ENCODE measurements at regions not wholly inside any gene's neighbourhood (a gene's known extent, or its start where the extent isn't known, plus 50 kb on each side); places are given as distances from the start of the nearest gene placed in this dataset.

GRCh38 chr17:63029541-63029940, 63.5 kb downstream of the TANC2 start:
- Histone ChIP-seq H3K4me1 (no peaks in the 10 kb centered on the region), H3K27me3 (ENCODE audit: control insufficient read depth, insufficient read depth, low read length) (no peaks in the 10 kb centered on the region), H3K79me2 (peaks cover 20% of the 10 kb centered on the region), H3K9ac (no peak overlapping the region), H3K36me3 (ENCODE audit: control insufficient read depth, insufficient read depth, low read length) (no peaks in the 10 kb centered on the region), H3K4me2 (ENCODE audit: low read length) (no peak overlapping the region), H3K9me3 (ENCODE audit: control insufficient read depth, low read length) (no peaks in the 10 kb centered on the region), H3K4me3 (ENCODE audit: low read depth, low read length) (no peak overlapping the region), H3K27ac (no peak overlapping the region), H2AFZ (no peak overlapping the region)
- TF ChIP-seq CTCF (IDR thresholded peaks at IDR 0.05): no peak

- H3K4me1 ChIP-seq: no peaks in the 10 kb centered on the region
- H2AFZ ChIP-seq: no peak overlapping the region
- no peak overlapping the region for H3K9ac ChIP-seq
- H3K27me3 ChIP-seq (ENCODE audit: control insufficient read depth, insufficient read depth, low read length): no peaks in the 10 kb centered on the region
- H3K9me3 ChIP-seq (ENCODE audit: control insufficient read depth, low read length): no peaks in the 10 kb centered on the region
- H3K4me3 ChIP-seq (ENCODE audit: low read depth, low read length): no peak overlapping the region
- H3K79me2 ChIP-seq: peaks cover 9% of the 10 kb centered on the region
- H3K4me2 ChIP-seq (ENCODE audit: low read length): no peak overlapping the region
- no peak overlapping the region for H3K27ac ChIP-seq
- TF ChIP-seq CTCF (IDR thresholded peaks at IDR 0.05): no peak
- no peaks in the 10 kb centered on the region for H3K36me3 ChIP-seq (ENCODE audit: control insufficient read depth, insufficient read depth, low read length)
Observed at GRCh38 chr17:63032142-63032541, 66.1 kb downstream of the TANC2 start.

- peaks cover 9% of the 10 kb centered on the region for H3K79me2 ChIP-seq
- H2AFZ ChIP-seq: no peak overlapping the region
- H3K4me3 ChIP-seq (ENCODE audit: low read depth, low read length): no peak overlapping the region
- no peak overlapping the region for H3K27ac ChIP-seq
- no peak overlapping the region for H3K4me2 ChIP-seq (ENCODE audit: low read length)
- no peaks in the 10 kb centered on the region for H3K4me1 ChIP-seq
- no peaks in the 10 kb centered on the region for H3K27me3 ChIP-seq (ENCODE audit: control insufficient read depth, insufficient read depth, low read length)
- H3K9me3 ChIP-seq (ENCODE audit: control insufficient read depth, low read length): no peaks in the 10 kb centered on the region
- H3K36me3 ChIP-seq (ENCODE audit: control insufficient read depth, insufficient read depth, low read length): no peaks in the 10 kb centered on the region
- TF ChIP-seq CTCF (IDR thresholded peaks at IDR 0.05): no peak
- H3K9ac ChIP-seq: no peak overlapping the region
Observed at GRCh38 chr17:63033142-63033541, 67.1 kb downstream of the TANC2 start.

GRCh38 chr17:63035271-63035670, 69.2 kb downstream of the TANC2 start:
- Histone ChIP-seq H3K4me1 (peaks cover 4% of the 10 kb centered on the region), H3K4me2 (ENCODE audit: low read length) (no peak overlapping the region), H3K4me3 (ENCODE audit: low read depth, low read length) (no peak overlapping the region), H3K27me3 (ENCODE audit: control insufficient read depth, insufficient read depth, low read length) (no peaks in the 10 kb centered on the region), H3K79me2 (peaks cover 8% of the 10 kb centered on the region), H3K36me3 (ENCODE audit: control insufficient read depth, insufficient read depth, low read length) (no peaks in the 10 kb centered on the region), H3K27ac (no peak overlapping the region), H3K9ac (no peak overlapping the region), H3K9me3 (ENCODE audit: control insufficient read depth, low read length) (no peaks in the 10 kb centered on the region), H2AFZ (no peak overlapping the region)
- TF ChIP-seq CTCF (IDR thresholded peaks at IDR 0.05): no peak

- Histone ChIP-seq H3K4me2 (ENCODE audit: low read length) (no peak overlapping the region), H2AFZ (no peak overlapping the region), H3K4me3 (ENCODE audit: low read depth, low read length) (no peak overlapping the region), H3K27ac (no peak overlapping the region), H3K36me3 (ENCODE audit: control insufficient read depth, insufficient read depth, low read length) (no peaks in the 10 kb centered on the region), H3K9ac (no peak overlapping the region), H3K27me3 (ENCODE audit: control insufficient read depth, insufficient read depth, low read length) (no peaks in the 10 kb centered on the region), H3K79me2 (peaks cover 8% of the 10 kb centered on the region), H3K9me3 (ENCODE audit: control insufficient read depth, low read length) (no peaks in the 10 kb centered on the region), H3K4me1 (peaks cover 5% of the 10 kb centered on the region)
- no peak for TF ChIP-seq CTCF (IDR thresholded peaks at IDR 0.05)
Observed at GRCh38 chr17:63035695-63036094, 69.7 kb downstream of the TANC2 start.
